ENCODE measurements at regions not wholly inside any gene's neighbourhood (a gene's known extent, or its start where the extent isn't known, plus 50 kb on each side); places are given as distances from the start of the nearest gene placed in this dataset.
"Not testable (repeated sequence)": the region's sequence is repeated elsewhere in the genome, so short reads cannot be mapped to it uniquely, and the experiment has no call there.

DNA sequence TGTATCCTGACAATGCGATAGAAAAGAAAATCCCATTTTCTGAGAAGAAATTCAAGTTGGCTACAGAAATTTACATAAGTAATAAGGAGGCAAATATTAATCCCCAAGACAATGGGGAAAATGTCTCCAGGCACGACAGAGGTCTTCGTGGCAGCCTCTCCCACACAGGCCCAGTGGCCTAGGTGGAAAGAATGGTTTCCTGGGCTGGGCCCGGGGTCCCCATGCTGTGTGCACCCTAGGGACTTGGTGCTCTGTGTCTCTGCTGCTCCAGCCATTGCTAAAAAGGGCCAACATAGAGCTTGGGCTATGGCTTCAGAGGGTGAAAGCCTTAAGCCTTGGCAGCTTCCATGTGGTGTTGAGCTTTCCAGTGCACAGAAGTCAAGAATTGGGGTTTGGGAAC, 102.5 kb upstream of the LYPLAL1 start:
- no peak for DNase-seq (ENCODE audit: extremely low spot score)
- no peak for TF ChIP-seq CTCF (IDR thresholded peaks at IDR 0.05; ENCODE audit: control extremely low read depth, extremely low read depth, low read depth, missing control alignments)
- ChIA-PET POLR2A (no interaction called here), CTCF (no interaction called here)

DNA sequence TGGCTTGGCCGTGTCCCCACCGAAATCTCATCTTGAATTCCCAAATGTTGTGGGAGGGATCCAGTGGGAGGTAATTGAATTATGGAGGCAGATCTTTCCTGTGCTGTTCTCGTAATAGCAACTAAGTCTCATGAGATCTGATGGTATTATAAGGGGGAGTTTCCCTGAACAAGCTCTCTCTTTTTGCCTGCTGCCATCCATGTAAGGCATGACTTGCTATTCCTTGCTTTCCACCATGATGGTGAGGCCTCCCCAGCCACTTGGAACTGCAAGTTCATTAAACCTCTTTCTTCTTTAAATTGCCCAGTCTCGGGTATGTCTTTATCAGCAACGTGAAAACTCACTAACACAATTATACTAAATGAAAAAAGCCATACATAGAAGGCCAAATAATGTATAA, 101.3 kb upstream of the LYPLAL1 start:
- no peak for TF ChIP-seq CTCF (IDR thresholded peaks at IDR 0.05; ENCODE audit: control extremely low read depth, extremely low read depth, low read depth, missing control alignments)
- ChIA-PET POLR2A (no interaction called here), CTCF (no interaction called here)
- DNase-seq (ENCODE audit: extremely low spot score): no peak

DNA sequence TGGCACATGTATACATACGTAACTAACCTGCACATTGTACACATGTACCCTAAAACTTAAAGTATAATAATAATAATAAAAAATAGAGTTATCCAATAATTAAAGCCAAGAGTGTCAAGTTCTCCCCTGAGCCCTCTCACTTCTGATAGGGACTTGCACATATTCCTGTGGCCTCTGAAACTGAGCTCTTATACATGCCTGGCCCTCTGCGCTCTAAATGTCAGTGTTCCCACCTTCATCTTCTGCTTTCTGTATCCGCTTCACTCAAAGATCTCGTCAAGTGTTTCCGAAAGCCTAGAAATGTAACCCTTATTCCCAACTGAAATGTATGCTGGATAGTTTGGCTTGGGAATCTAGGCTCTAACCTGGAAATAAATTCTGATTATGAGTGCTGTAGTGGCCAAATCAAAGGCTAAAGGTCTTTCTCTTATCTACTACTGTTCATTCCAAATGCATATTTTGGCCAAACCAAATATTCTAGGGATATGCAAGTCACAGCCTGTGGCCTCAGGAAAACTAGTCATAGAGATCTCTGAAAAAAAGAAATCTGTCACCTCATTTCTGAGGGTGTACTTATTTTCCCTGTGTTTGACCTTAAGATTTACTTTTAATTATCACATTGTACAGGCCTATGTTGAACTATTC, 99.5 kb upstream of the LYPLAL1 start:
- no peak for TF ChIP-seq CTCF (IDR thresholded peaks at IDR 0.05; ENCODE audit: control extremely low read depth, extremely low read depth, low read depth, missing control alignments)
- DNase-seq (ENCODE audit: extremely low spot score): no peak
- ChIA-PET POLR2A (no interaction called here), CTCF (interaction anchor here (0.9 kb wide), 1 partner anchor 18 kb away, joined by 3 read pairs; no protein-coding TSS in a partner anchor)

DNA sequence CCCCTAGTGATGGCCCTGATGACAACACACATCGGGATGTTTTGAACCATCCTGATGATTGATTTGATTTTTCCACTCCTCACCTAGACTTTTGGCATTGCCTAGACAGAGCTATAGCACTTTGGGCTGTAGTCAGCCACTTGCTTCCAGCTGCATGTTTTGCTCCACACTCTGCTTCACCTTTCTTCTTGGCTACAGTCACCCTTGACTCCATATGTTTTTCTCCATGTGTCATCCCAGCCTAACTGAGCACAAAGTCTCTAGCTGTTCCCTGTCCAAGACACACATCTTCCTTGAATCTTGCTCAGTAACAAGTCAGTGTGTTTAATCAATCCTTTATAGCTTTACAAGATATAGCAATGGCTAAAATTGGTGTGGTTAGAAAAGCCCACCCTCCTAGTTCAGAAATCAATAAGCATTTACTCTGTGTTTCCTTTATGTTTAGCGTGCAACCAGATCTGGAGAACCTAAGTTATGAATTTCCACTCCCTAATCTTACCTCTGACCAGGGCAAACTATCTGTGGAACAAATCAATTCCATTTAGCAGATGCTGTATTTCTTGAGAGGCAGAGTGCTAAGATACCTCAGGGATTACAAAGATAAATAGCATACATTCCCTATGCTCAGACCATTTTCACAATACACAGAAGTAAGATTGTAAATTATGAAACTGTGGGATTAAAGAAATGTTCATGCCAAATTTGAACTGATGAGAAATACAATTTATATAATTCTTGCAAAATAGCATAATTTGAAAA, 98.4 kb upstream of the LYPLAL1 start:
- TF ChIP-seq CTCF (IDR thresholded peaks at IDR 0.05; ENCODE audit: control extremely low read depth, extremely low read depth, low read depth, missing control alignments): no peak
- no peak for DNase-seq (ENCODE audit: extremely low spot score)
- CTCF ChIA-PET: interaction anchor here (0.9 kb wide), 1 partner anchor 17 kb away, joined by 3 read pairs; no protein-coding TSS in a partner anchor
- POLR2A ChIA-PET: no interaction called here

- TF ChIP-seq CTCF (IDR thresholded peaks at IDR 0.05; ENCODE audit: control extremely low read depth, extremely low read depth, low read depth, missing control alignments): no peak
- no peak for DNase-seq (ENCODE audit: extremely low spot score)
- CTCF ChIA-PET: interaction anchor here (0.7 to 3.1 kb wide), 6 partner anchors 9 to 145 kb away, joined by 3 to 10 read pairs (median 4); no protein-coding TSS in a partner anchor
- POLR2A ChIA-PET: no interaction called here
These were observed 97.2 kb upstream of the LYPLAL1 start for GRCh38 chr1:219076326-219076937.

DNA sequence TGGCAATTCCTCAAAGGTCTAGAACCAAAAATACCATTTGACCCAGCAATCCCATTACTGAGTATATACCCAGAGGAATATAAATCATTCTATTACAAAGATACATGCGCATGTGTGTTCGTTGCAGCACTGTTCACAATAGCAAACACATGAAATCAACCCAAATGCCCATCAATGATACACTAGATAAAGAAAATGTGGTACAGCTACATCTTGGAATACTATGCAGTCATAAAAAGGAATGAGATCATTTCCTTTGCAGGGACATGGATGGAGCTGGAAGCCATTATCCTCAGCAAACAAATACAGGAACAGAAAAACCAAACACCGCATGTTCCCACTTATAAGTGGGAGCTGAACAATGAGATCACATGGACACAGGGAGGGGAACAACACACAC, 95.9 kb upstream of the LYPLAL1 start:
- CTCF ChIA-PET: interaction anchor here (1.0 to 3.1 kb wide), 4 partner anchors 10 to 143 kb away, joined by 4 to 10 read pairs (median 7); no protein-coding TSS in a partner anchor
- POLR2A ChIA-PET; DNase-seq (ENCODE audit: extremely low spot score): not testable (repeated sequence)

All from GM10248 (cell line).